Activated T-cell treated with anti-CD3 and anti-CD28 coated beads for 1 hour (primary cell): ENCODE measurements at regions not wholly inside any gene's neighbourhood (a gene's known extent, or its start where the extent isn't known, plus 50 kb on each side); places are given as distances from the start of the nearest gene placed in this dataset.
"Not testable (repeated sequence)": the region's sequence is repeated elsewhere in the genome, so short reads cannot be mapped to it uniquely, and the experiment has no call there.

Experiments
- DNase-seq: peaks from one replicate; pipeline ENCODE4 v3.0.0-alpha.2; 2020; ENCODE audit warnings: low read depth

DNA sequence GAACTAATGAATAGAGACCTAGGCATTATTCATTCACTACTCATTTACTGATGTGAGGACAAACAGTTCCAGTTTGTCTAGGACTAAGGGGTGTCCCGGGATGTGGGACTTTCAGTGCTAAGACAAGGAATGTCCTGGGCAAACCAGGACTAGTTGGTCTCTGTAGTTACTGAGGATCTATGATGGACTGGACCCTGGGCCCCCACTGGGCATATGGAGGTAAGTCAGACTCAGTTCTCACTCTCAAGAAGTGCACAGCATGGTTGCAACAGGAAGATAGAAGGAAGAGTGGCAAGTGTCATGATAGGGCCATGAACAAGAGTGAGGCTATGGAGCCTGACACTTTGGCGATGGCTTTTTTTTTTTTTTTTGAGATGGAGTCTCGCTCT, 128.2 kb downstream of the MYCN start:
- DNase-seq: no peak

DNA sequence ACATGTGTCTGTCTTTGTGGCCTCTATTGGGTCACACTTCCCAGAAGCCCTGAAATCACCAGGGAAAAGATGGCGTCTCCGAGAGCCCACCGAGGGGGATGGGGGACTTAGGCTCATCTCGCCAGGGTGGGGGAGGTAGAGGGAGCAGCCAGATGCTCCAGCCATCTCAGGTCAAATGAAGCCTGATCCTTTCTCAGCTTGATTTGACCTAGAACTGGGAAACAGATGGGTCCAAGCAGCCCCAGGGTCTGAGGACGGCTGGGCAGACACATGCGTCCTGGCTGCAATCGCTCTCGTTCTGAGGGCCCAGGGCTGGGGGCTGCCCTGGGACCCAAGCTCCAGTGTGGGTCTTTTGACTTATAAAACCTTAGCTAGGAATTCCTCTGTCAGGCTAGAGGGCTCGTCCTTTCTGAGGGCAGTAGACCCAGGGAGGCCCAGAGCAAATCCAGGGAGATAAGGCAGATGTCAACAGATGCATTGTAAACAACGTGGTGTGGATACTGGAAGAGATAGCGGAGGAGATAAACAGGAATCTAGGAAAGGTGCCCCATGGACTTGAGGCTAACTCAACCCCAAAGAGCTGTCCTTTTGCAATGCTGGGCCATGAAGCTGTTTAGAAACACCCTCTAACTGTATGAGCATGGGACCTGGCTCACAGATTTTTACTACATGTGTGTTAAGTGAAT, 127.7 kb downstream of the MYCN start:
- DNase-seq: no peak

DNA sequence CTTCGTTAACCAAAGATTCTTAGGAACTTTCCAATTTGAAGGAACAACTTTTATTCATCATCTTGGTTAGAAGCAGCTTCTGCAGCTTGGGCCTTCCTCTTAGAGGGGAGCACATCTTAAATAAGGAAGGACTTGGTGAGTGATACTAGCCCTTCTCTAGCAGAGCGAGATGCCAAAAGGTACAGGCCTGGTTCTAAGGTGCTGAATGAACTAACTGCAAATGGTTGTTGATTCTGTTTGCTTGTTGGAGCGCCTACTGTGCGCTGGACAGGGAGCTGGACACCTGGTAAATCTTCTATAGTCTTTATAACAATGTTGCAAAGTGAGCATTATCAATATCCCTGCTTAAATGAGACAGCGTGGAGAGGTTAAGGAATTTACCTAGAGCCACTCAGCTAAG, 127.1 kb downstream of the MYCN start:
- no peak for DNase-seq

DNA sequence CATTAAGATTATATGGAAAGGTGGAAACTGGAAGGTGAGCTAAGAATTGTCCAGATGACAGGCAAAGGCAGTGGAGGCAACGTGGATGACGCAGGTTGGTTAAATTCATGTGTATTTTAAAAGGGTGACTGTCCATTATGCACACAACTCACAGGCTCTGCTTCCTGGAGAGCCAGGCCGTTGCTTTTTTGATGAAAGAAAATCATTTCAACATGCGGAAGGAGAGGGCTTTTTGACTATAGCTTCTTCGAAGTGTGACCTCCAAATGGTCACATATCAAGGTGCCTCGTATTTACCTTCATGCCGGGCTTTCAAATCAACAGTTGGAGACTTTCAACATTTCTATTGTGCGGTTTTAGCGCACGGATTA, 126.7 kb downstream of the MYCN start:
- DNase-seq: no peak

DNA sequence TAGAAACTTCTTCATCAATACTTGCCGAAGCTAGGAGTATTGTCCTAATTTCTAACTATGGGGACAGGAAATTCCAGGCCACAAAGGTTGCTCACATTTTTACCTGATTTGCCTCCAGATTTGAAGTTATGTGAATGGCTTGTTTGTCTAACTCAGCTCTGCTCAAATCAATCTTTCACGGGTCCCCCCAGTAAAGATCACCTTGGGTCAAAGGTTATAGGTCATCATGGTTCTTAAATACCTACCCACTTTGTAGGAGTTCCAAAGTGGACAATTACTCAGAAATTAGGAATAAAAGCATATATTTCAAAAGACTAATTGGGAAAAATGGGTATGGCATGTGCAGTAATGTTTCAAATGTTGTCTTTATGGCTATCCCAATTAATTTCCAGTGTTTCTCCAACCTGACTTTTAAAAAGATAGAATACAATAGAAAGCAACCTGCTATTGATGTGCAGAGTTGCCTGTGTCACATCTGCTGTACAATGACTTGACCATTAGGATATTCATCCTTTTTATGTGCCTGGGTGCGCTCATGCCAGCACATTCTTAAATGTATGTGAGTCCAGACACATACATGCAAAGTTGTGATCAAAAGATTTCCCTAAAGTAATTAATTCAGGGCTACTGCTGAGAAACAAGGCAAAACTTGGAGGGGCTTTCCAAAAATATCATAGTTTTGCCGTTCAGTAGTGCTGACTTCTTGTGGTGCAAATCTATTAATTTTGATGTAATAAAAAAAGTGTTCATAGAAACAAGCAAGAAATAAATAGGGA, 126.1 kb downstream of the MYCN start:
- no peak for DNase-seq

GRCh38 chr2:16065272-16066069, 125.1 kb downstream of the MYCN start:
- DNase-seq: not testable (repeated sequence)

DNA sequence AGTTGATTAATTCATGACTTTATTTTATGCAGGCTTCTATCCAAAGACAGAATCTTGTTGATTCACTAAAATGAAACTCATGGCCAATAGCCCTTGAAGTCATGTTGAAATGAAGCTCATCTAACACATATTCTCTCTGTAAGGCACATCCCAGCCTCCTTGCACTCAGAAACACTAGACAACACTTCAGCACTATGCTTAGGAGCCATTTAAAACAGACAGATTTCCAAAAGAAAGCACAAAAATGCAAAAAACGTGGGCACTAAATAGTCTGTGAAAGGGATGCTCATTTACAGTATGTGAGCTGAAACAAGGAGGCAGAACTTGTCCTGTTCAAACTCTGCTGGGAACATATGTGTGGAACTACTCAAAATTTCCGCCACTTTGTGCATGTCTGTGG, 124.4 kb downstream of the MYCN start:
- no peak for DNase-seq

GRCh38 chr2:16063955-16064633, 123.7 kb downstream of the MYCN start:
- DNase-seq: no peak

DNA sequence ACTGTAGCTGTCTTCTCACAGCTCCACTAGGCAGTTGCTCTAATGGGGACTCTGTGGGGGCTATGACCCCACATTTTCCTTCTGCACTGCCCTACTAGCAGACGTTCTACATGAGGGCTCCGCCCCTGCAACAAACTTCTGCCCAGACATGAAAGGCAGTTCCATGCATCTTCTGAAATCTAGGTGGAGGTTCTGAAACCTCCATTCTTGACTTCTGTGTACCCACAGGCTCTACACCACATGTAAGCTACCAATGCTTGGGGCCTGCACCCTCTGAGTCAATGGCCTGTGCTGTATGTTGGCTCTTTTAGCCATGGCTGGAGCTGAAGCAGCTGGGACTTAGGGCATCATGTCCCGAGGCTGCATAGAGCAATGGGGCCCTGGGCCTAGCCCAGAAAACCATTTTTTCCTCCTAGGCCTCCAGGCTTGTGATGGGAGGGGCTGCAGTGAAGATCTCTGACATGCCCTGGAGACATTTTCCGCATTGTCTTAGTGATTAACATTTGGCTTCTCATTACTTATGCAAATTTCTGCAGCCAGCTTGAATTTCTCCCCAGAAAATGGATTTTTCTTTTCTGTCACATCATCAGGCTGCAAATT, 123.0 kb downstream of the MYCN start:
- no peak for DNase-seq

- no peak for DNase-seq
These were observed 122.3 kb downstream of the MYCN start for GRCh38 chr2:16062471-16063250.

GRCh38 chr2:16061441-16062217, 121.3 kb downstream of the MYCN start:
- no peak for DNase-seq

DNA sequence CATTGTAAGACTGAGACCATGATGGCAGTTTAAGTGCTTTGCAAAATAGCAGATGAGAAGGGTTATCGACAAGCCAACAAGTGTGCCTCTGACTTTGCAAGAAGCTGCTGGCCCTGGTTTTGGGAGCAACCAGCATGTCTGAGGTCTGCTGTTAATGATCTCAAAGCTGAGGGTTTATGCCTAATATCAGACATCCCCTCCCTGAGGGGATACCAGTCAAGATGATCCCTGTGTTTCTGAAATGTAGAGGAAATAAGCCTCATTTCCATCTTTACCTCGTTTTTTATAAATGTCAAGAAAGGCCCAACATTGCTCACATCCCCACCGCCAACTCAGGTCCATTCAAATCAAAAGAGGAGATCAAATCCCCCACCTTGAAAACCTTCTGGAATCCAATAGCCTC, 120.6 kb downstream of the MYCN start:
- DNase-seq: no peak

- DNase-seq: no peak
These were observed 120.0 kb downstream of the MYCN start for GRCh38 chr2:16060125-16060935.

- DNase-seq: no peak
These were observed 119.2 kb downstream of the MYCN start for GRCh38 chr2:16059393-16060016.

GRCh38 chr2:16058747-16059358, 118.5 kb downstream of the MYCN start:
- no peak for DNase-seq

DNA sequence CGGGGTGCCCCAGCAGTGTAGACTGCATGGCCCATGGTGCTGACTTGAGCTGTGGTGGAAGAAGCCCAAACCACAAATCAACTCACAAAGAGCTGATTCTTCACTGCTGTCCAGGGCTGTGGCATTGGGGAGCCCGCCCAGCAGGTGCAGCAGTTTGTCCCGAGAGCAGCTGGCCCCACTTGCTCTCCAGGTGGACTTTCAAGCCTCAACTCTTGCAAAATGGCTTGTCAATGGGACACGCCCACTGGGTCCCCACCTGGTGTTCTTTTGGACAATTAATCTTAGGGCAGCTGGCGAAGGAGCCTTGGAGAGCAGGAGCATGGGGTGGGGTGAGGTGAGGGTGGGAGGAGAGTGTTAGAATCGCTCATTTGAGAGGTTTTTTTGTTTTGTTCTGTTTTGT, 117.9 kb downstream of the MYCN start:
- DNase-seq: no peak

- no peak for DNase-seq
These were observed 117.3 kb downstream of the MYCN start for GRCh38 chr2:16057661-16058060.

DNA sequence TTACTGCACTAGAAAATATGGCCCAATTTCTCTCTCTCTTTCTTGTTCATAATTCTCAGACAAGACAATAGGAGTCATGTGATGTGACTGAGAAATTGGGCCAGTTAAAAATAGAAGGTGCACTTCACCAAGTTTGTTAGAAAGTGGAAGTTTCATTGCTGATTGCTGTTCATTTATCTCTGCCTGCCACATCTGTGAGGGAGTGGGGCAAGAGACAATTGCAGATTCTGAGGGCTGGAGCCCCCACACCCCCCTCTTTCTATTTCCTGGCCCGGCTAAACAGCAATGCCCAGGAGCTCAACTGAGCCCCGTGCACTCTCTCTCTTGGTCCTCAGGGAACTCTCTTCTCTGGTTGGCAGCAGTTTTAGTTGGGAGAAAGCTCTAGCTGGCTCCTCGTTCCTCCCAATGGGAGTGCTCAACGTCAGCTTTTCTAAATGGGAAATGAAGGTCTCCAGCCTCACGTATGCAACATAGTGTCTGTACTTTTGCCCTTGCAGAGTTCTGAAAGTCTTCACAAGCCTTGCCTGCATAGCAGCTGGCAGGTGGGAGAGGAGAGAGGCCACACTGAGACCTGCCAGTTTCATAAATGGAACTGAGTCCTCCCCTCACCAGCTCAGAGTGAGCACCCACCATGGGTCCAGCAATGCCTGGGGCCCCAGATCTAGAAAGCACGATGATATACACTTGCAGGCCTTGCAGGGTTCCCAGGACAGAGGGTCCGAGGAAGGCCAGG, 115.7 kb downstream of the MYCN start:
- DNase-seq: no peak
